ENCODE measurements at regions not wholly inside any gene's neighbourhood (a gene's known extent, or its start where the extent isn't known, plus 50 kb on each side); places are given as distances from the start of the nearest gene placed in this dataset.

- TF ChIP-seq ZNF274 (IDR thresholded peaks at IDR 0.05; ENCODE audit: low read depth, low read length) (no peak), YY1 (IDR thresholded peaks at IDR 0.05; ENCODE audit: insufficient read depth, insufficient read length) (no peak), SUZ12 (IDR thresholded peaks at IDR 0.05; ENCODE audit: extremely low read depth, insufficient read depth, insufficient read length) (no peak)
These were observed 181.3 kb upstream of the THBS1 start for GRCh38 chr15:39399600-39399999.
